HEK293T (cell line): ENCODE measurements at regions not wholly inside any gene's neighbourhood (a gene's known extent, or its start where the extent isn't known, plus 50 kb on each side); places are given as distances from the start of the nearest gene placed in this dataset.
"Not testable (repeated sequence)": the region's sequence is repeated elsewhere in the genome, so short reads cannot be mapped to it uniquely, and the experiment has no call there.

ENCODE experiments used
- CTCF ChIA-PET: fragments of 350-600 bp; formaldehyde crosslinking; extraction: SDS; loops from one replicate; lab custom pipeline; 2021; ENCODE audit warnings: antibody characterized with exemption, inconsistent platforms; lab: Yijun Ruan, JAX
- POLR2A ChIA-PET: fragments of 350-600 bp; formaldehyde crosslinking; extraction: SDS; loops from one replicate; lab custom pipeline; 2020; ENCODE audit warnings: antibody characterized with exemption, inconsistent platforms; lab: Yijun Ruan, JAX
- DNase-seq: peaks from one replicate; pipeline ENCODE4 v3.0.0; 2012; ENCODE audit warnings: mixed read lengths; ENCODE audit errors: extremely low spot score
- ARNT ChIP-seq: fragments of 450-650 bp; IDR thresholded peaks from 2 replicates; pipeline ENCODE4 v1.6.1; 2017; ENCODE audit warnings: mild to moderate bottlenecking
- BHLHE40 ChIP-seq: fragments of 450-650 bp; IDR thresholded peaks from 2 replicates; pipeline ENCODE4 v1.6.1; 2016; ENCODE audit warnings: mild to moderate bottlenecking, moderate library complexity, borderline replicate concordance
- CTBP1 ChIP-seq: fragments of 450-650 bp; IDR thresholded peaks from 2 replicates; pipeline ENCODE4 v1.6.1; 2016; ENCODE audit warnings: borderline replicate concordance
- ELF4 ChIP-seq: fragments of 450-650 bp; IDR thresholded peaks from 2 replicates; pipeline ENCODE4 v1.6.1; 2017; ENCODE audit warnings: antibody characterized with exemption
- FOXA1 ChIP-seq: fragments of 450-650 bp; IDR thresholded peaks from 2 replicates; pipeline ENCODE4 v1.6.1; 2016; ENCODE audit warnings: mild to moderate bottlenecking
- FOXK2 ChIP-seq: fragments of 450-650 bp; IDR thresholded peaks from 2 replicates; pipeline ENCODE4 v1.6.1; 2016; ENCODE audit warnings: mild to moderate bottlenecking
- FOXM1 ChIP-seq: fragments of 450-650 bp; IDR thresholded peaks from 2 replicates; pipeline ENCODE4 v1.6.1; 2017; ENCODE audit warnings: mild to moderate bottlenecking, borderline replicate concordance
- HDGF ChIP-seq: fragments of 450-650 bp; IDR thresholded peaks from 2 replicates; pipeline ENCODE4 v1.6.1; 2017; ENCODE audit warnings: antibody characterized with exemption, borderline replicate concordance
- L3MBTL2 ChIP-seq: fragments of 450-650 bp; conservative IDR thresholded peaks from 2 replicates; pipeline ENCODE4 v1.6.1; 2016; ENCODE audit warnings: mild to moderate bottlenecking
- LEF1 ChIP-seq: fragments of 450-650 bp; IDR thresholded peaks from 2 replicates; pipeline ENCODE4 v1.6.1; 2017; ENCODE audit warnings: mild to moderate bottlenecking, borderline replicate concordance
- NFRKB ChIP-seq: fragments of 450-650 bp; IDR thresholded peaks from 2 replicates; pipeline ENCODE4 v1.6.1; 2016; ENCODE audit warnings: mild to moderate bottlenecking, moderate library complexity
- SP1 ChIP-seq: fragments of 450-650 bp; IDR thresholded peaks from 2 replicates; pipeline ENCODE4 v1.6.1; 2017
- SUZ12 ChIP-seq: fragments of 450-650 bp; IDR thresholded peaks from 2 replicates; pipeline ENCODE4 v1.6.1; 2016; ENCODE audit warnings: mild to moderate bottlenecking
- TARDBP ChIP-seq: fragments of 450-650 bp; IDR thresholded peaks from 2 replicates; pipeline ENCODE4 v1.6.1; 2016
- ZNF384 ChIP-seq: fragments of 450-650 bp; IDR thresholded peaks from 2 replicates; pipeline ENCODE4 v1.6.1; 2016
- TF ChIP-seq, protein P1 (sequence below): fragments of 450-650 bp; IDR thresholded peaks from 2 replicates; pipeline ENCODE4 v1.6.1; 2016

DNA sequence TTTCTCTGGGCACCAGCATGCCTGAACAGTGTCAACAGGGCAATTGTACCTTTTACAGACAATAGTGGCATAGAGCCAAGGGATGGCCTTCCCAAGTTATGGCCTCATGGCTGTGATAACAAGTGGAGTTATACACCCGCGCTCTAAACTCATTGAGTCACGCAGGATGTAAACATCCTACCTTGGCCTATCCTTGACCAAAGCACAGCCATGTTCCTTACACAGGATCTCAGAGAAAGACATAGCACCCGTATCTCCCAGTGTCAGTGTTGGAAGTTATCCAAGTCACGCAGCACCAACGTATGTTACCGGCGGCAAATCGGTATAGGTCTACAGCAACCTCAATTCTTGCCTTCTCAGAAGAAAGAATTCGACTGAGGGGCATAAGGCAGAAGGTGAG, 1654.9 kb upstream of the LRRTM3 start:
- DNase-seq = no peak
- no peak for TF ChIP-seq TARDBP
- TF ChIP-seq BHLHE40 = no peak
- no peak for TF ChIP-seq SUZ12
- no peak for TF ChIP-seq NFRKB
- no peak for TF ChIP-seq FOXK2
- TF ChIP-seq FOXA1 = no peak
- TF ChIP-seq CTBP1 = no peak
- no peak for TF ChIP-seq ZNF384
- no peak for TF ChIP-seq ARNT
- no peak for TF ChIP-seq SP1
- TF ChIP-seq, protein P1, sequence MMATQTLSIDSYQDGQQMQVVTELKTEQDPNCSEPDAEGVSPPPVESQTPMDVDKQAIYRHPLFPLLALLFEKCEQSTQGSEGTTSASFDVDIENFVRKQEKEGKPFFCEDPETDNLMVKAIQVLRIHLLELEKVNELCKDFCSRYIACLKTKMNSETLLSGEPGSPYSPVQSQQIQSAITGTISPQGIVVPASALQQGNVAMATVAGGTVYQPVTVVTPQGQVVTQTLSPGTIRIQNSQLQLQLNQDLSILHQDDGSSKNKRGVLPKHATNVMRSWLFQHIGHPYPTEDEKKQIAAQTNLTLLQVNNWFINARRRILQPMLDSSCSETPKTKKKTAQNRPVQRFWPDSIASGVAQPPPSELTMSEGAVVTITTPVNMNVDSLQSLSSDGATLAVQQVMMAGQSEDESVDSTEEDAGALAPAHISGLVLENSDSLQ = no peak
- no peak for TF ChIP-seq ELF4
- TF ChIP-seq HDGF = no peak
- no peak for TF ChIP-seq LEF1
- TF ChIP-seq FOXM1 = no peak
- TF ChIP-seq L3MBTL2 = no peak
- ChIA-PET POLR2A (no interaction called here), CTCF (no interaction called here)

DNA sequence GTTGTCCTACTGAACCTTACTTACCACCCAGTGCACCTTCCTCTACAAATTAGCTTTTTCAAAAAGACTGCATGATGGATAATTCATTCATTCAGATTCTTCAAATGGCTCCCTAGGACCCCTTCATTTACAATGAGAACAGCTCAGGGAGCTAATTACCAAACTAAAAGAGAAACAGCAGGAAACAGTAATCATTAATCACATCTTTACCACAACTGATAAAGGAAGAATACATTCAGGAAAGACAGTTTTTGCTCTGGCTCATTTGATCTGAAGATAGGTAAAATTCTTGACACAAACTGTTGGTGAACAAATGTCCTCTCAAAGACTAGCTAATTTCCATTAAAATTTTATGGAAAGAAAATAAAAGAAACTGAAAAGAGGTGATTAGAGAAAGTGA, 1652.7 kb upstream of the LRRTM3 start:
- no peak for TF ChIP-seq SUZ12
- no peak for TF ChIP-seq ZNF384
- no peak for TF ChIP-seq NFRKB
- no peak for TF ChIP-seq FOXA1
- TF ChIP-seq FOXK2 = no peak
- no peak for TF ChIP-seq ARNT
- no peak for TF ChIP-seq TARDBP
- no peak for TF ChIP-seq SP1
- TF ChIP-seq LEF1 = no peak
- no peak for TF ChIP-seq BHLHE40
- ChIA-PET POLR2A (no interaction called here), CTCF (no interaction called here)
- no peak for DNase-seq

DNA sequence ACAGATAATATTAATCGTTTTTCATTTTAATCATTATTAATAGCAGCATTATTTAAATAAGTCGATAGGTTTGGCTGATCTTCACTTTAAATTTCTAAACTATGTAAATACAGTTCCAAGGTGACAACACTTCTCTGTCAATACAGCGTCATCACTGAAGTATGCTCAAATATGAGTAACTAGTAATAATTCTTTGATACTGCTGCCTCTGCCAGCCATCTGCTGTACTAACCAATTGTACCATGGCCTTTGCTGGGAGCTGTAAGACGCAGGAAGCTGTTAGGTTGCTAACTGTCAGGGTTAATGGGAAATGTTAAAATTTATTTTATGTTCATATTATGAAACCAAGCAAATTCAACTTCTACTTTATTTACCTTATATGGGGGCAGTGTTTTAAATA, 1650.5 kb upstream of the LRRTM3 start:
- CTCF ChIA-PET = no interaction called here
- no peak for TF ChIP-seq BHLHE40
- TF ChIP-seq L3MBTL2 = no peak
- no peak for TF ChIP-seq LEF1
- no peak for TF ChIP-seq SUZ12

DNA sequence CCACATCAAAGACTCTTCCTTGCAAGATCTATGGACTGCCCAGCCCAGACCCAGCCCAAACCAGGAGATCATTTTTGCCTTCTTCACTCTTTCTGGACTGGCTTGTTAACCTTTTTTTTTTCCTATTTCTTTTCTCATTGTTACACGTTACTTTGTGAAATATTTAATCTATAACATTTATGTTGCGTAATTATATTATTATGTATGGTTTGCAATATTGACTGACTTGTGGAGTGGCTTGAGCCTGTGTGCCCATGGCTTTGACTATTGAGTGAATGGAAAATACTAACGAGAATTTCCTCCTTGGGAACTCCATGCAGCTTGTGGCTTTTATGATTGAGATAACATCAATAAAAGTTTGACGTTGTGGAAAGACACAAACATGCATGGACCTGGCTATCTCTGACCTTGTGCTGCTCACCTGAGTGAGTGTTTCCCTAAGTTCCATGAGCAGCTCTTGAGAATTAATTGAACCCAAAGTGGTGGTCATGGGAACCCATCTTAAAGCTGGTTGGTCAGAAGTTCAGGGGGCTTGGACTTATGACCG, 1641.3 kb upstream of the LRRTM3 start:
- CTCF ChIA-PET = no interaction called here
- TF ChIP-seq ARNT = no peak
- TF ChIP-seq LEF1 = no peak
- no peak for TF ChIP-seq ELF4
- no peak for TF ChIP-seq CTBP1
- TF ChIP-seq SUZ12 = no peak
- no peak for TF ChIP-seq FOXK2
- no peak for TF ChIP-seq FOXM1
- no peak for TF ChIP-seq L3MBTL2
- TF ChIP-seq SP1 = no peak
- no peak for TF ChIP-seq NFRKB
- no peak for TF ChIP-seq HDGF
- TF ChIP-seq, protein P1 = no peak
- no peak for TF ChIP-seq TARDBP
- no peak for TF ChIP-seq BHLHE40
- no peak for TF ChIP-seq FOXA1
- TF ChIP-seq ZNF384 = no peak
- no peak for DNase-seq
- POLR2A ChIA-PET = no interaction called here

More for the DNA sequence above, 1650.5 kb upstream of the LRRTM3 start:
- no peak for DNase-seq
- POLR2A ChIA-PET = no interaction called here

DNA sequence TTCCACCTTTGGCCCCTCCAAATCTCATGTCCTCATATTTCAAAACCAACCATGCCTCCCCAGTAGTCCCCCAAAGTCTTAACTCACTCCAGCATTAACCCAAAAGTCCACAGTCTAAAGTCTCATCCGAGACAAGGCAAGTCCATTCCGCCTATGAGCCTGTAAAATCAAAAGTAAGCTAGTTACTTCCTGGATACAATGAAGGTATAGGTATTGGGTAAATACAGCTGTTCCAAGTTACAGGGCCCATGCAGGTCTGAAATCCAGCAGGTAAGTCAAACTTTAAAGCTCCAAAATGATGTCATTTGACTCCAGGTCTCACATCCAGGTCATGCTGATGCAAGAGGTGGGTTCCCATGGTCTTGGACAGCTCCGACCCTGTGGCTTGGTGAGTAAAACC, 1640.1 kb upstream of the LRRTM3 start:
- CTCF ChIA-PET, POLR2A ChIA-PET, DNase-seq: not testable (repeated sequence)

DNA sequence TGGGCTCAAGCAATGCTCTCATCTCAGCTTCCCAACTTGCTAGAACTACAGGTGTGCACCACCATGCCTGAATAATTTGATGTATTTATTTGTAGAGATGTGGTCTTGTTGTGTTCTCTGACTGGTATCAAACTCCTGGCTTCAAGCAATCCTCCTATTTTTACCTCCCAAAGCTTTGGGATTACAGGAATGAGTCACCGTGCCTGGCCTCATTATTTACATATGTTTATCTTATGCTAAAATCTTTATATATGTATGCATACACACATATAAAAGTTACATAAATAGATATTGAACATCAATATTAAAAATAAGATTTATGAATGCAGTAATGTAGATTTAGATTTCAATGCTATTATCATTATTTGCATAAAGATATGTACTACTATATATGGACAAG, 1634.5 kb upstream of the LRRTM3 start:
- TF ChIP-seq SUZ12 = no peak
- TF ChIP-seq CTBP1 = no peak
- no peak for TF ChIP-seq NFRKB
- TF ChIP-seq, protein P1 = no peak
- no peak for TF ChIP-seq BHLHE40
- no peak for TF ChIP-seq ZNF384
- TF ChIP-seq LEF1 = no peak
- DNase-seq = no peak
- CTCF ChIA-PET = no interaction called here
- POLR2A ChIA-PET = no interaction called here

DNA sequence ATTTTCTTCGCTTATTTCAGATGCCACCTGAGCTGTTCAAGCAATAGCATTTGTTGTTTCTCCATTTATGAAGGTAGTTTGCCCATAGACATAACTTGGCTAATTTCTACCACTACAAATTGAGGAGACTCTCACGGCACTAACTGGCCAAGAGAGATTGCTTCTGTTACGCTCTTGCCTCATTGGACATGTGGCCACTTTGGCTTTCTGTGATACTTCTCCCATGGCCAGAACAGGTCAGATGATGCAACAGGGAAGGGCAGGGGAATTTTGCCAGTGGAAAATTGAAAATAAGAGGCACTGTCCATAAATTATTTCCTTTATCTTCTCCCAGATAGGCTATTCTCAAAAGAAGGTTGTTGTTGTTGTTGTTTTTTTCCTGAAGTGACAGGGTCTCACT, 1633.3 kb upstream of the LRRTM3 start:
- ChIA-PET CTCF (no interaction called here), POLR2A (no interaction called here)
- no peak for TF ChIP-seq L3MBTL2
- TF ChIP-seq CTBP1 = no peak
- TF ChIP-seq NFRKB = no peak
- TF ChIP-seq FOXM1 = no peak
- TF ChIP-seq FOXA1 = no peak
- TF ChIP-seq TARDBP = no peak
- TF ChIP-seq ZNF384 = no peak
- TF ChIP-seq HDGF = no peak
- TF ChIP-seq FOXK2 = no peak
- TF ChIP-seq ELF4 = no peak
- DNase-seq = no peak
